PC-9 (cell line): ENCODE measurements at regions not wholly inside any gene's neighbourhood (a gene's known extent, or its start where the extent isn't known, plus 50 kb on each side); places are given as distances from the start of the nearest gene placed in this dataset.

Experiments used
- BruUV-seq: library from RNA; stranded (reverse); fragments of 400-500 nt; replicated peaks from 2 replicates; lab custom pipeline; 2021; lab: Mats Ljungman, UMichigan
- CTCF ChIA-PET: fragments of 300-600 bp; sonication (Branson Sonifier 250); formaldehyde crosslinking; loops from one replicate; lab custom pipeline; 2022; ENCODE audit warnings: antibody characterized with exemption; lab: Charles Lee
- POLR2A ChIA-PET: fragments of 300-600 bp; sonication (Branson Sonifier 250); formaldehyde crosslinking; loops from one replicate; lab custom pipeline; 2022; ENCODE audit warnings: antibody characterized with exemption; ENCODE audit not compliant: unreplicated experiment; lab: Charles Lee
- DNase-seq, 2 experiments: peaks; one replicate each; pipeline versions ENCODE4 v3.0.0 to v3.0.0-alpha.2; 2015 to 2022; ENCODE audit warnings: mixed read lengths in 1 of 2
- H2AFZ ChIP-seq: fragments of 200-600 bp; sonication (generic); 2 replicates; pipeline ENCODE4 v1.8.1; 2017; ENCODE audit warnings: antibody characterized with exemption
- H3F3A ChIP-seq: fragments of 200-600 bp; sonication (generic); 2 replicates; pipeline ENCODE4 v1.8.1; 2017; ENCODE audit warnings: antibody characterized with exemption, mild to moderate bottlenecking, low read depth; ENCODE audit not compliant: insufficient read depth
- H3K27ac ChIP-seq: fragments of 200-600 bp; sonication (generic); 2 replicates; pipeline ENCODE4 v1.6.1; 2016; ENCODE audit warnings: mixed run types
- H3K27me3 ChIP-seq: fragments of 200-600 bp; sonication (generic); 2 replicates; pipeline ENCODE4 v1.6.1; 2016; ENCODE audit warnings: low read depth, mixed run types; ENCODE audit not compliant: insufficient read depth
- H3K36me3 ChIP-seq: fragments of 200-600 bp; sonication (generic); 2 replicates; pipeline ENCODE4 v1.6.1; 2016; ENCODE audit warnings: low read depth, mixed run types
- H3K4me1 ChIP-seq: fragments of 200-600 bp; sonication (generic); replicated peaks from 2 replicates; pipeline ENCODE4 v1.6.1; 2016; ENCODE audit warnings: mixed run types; ENCODE audit not compliant: insufficient read depth
- H3K4me2 ChIP-seq: fragments of 200-600 bp; sonication (generic); 2 replicates; pipeline ENCODE4 v1.6.1; 2017; ENCODE audit warnings: mixed run types
- H3K4me3 ChIP-seq: fragments of 200-600 bp; sonication (generic); 2 replicates; pipeline ENCODE4 v1.6.1; 2016; ENCODE audit warnings: mixed run types
- H3K79me2 ChIP-seq: fragments of 200-600 bp; sonication (generic); 2 replicates; pipeline ENCODE4 v1.6.1; 2017; ENCODE audit warnings: low read depth, mixed run types
- H3K9me2 ChIP-seq: fragments of 200-600 bp; sonication (generic); 2 replicates; pipeline ENCODE4 v1.8.1; 2017; ENCODE audit warnings: mild to moderate bottlenecking; ENCODE audit not compliant: insufficient read depth
- H3K9me3 ChIP-seq: fragments of 200-600 bp; sonication (generic); 2 replicates; pipeline ENCODE4 v1.8.1; 2016; ENCODE audit warnings: low read depth; ENCODE audit not compliant: insufficient read depth
- H4K20me1 ChIP-seq: fragments of 200-600 bp; sonication (generic); 2 replicates; pipeline ENCODE4 v1.8.1; 2017; ENCODE audit not compliant: insufficient read depth
- EZH2 ChIP-seq: fragments of 200-600 bp; sonication (generic); IDR thresholded peaks from 2 replicates; pipeline ENCODE4 v1.8.0; 2017; ENCODE audit warnings: antibody characterized with exemption, low read depth
- intact Hi-C: fragments of 100-400 bp; cut with micrococcal nuclease; formaldehyde crosslinking; loops from one replicate; pipeline ENCODE4 v1.10.0; 2022; ENCODE audit not compliant: unreplicated experiment
- TF ChIP-seq, protein P1 (sequence below): fragments of 200-600 bp; sonication (generic); conservative IDR thresholded peaks from 2 replicates; pipeline ENCODE4 v1.6.1; 2017; ENCODE audit warnings: mixed run types, antibody characterized with exemption, mild to moderate bottlenecking, moderate library complexity

DNA sequence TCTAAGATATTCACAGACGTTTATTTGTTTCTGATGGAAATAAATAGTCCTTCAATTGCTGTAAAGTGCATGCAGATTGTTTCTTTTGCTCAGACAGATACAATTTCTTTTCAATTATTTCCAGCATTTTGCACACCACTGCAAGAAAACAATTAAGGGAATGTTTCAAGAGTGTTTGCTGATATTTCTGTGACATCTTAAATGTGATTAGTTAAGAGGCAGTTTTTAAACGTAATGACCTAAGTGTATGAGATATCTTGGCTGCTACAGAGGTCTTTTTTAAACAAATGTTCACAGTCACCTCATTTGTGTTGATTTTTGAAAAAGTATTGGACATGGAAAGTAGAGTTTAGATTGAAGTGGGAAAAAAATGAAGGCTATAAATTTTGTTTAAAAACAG lies 262.3 kb upstream of the BRINP3 start:
- no TSS peak for BruUV-seq
- H3K27ac ChIP-seq: no peak overlapping the region
- TF ChIP-seq, protein P1, sequence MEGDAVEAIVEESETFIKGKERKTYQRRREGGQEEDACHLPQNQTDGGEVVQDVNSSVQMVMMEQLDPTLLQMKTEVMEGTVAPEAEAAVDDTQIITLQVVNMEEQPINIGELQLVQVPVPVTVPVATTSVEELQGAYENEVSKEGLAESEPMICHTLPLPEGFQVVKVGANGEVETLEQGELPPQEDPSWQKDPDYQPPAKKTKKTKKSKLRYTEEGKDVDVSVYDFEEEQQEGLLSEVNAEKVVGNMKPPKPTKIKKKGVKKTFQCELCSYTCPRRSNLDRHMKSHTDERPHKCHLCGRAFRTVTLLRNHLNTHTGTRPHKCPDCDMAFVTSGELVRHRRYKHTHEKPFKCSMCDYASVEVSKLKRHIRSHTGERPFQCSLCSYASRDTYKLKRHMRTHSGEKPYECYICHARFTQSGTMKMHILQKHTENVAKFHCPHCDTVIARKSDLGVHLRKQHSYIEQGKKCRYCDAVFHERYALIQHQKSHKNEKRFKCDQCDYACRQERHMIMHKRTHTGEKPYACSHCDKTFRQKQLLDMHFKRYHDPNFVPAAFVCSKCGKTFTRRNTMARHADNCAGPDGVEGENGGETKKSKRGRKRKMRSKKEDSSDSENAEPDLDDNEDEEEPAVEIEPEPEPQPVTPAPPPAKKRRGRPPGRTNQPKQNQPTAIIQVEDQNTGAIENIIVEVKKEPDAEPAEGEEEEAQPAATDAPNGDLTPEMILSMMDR: no peak
- TF ChIP-seq EZH2: no peak
- H3K27me3 ChIP-seq: no peaks in the 10 kb centered on the region
- no peak overlapping the region for H3K4me2 ChIP-seq
- no peaks in the 10 kb centered on the region; the same call in 1 of the 2 replicates for H3K9me2 ChIP-seq
- no peaks in the 10 kb centered on the region for H3F3A ChIP-seq
- H3K4me3 ChIP-seq: no peak overlapping the region
- no peaks in the 10 kb centered on the region; the same call in 1 of the 2 replicates for H3K9me3 ChIP-seq
- intact Hi-C loops: no loop called here
- H3K79me2 ChIP-seq: no peaks in the 10 kb centered on the region
- ChIA-PET POLR2A (no interaction called here), CTCF (no interaction called here)
- H3K4me1 ChIP-seq: no peaks in the 10 kb centered on the region
- no peak for DNase-seq
- no peaks in the 10 kb centered on the region for H3K36me3 ChIP-seq
- no peak overlapping the region for H2AFZ ChIP-seq
- no peaks in the 10 kb centered on the region for H4K20me1 ChIP-seq

DNA sequence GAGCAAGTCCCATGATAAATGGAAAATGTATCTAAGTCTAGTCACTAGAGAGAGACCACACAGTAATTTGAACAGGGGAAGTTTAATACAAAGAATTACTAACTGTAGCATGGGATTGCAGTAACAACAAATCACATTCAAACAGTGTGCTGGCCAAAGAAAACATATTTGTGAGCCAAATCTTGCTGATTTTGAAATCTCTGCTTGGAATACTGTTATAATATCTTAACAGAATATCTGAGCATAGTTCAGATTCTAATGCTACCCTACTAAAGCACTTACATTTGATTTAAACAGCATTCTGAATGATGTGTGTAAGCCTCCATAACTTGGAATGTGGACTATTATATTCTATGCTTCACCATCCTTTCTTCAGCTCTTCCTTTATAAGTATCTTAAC lies 270.0 kb upstream of the BRINP3 start:
- intact Hi-C loops: no loop called here
- H3K27me3 ChIP-seq: no peaks in the 10 kb centered on the region
- DNase-seq: no peak
- H3K9me3 ChIP-seq: no peaks in the 10 kb centered on the region
- ChIA-PET CTCF (no interaction called here), POLR2A (no interaction called here)
- TF ChIP-seq EZH2: no peak
- TF ChIP-seq, protein P1: no peak
- no peak overlapping the region for H3K4me3 ChIP-seq
- no peaks in the 10 kb centered on the region for H3K79me2 ChIP-seq
- no peaks in the 10 kb centered on the region for H3F3A ChIP-seq
- no peak overlapping the region for H2AFZ ChIP-seq
- H3K4me2 ChIP-seq: no peak overlapping the region
- no peaks in the 10 kb centered on the region for H3K9me2 ChIP-seq
- no peaks in the 10 kb centered on the region for H4K20me1 ChIP-seq
- no TSS peak for BruUV-seq
- no peaks in the 10 kb centered on the region for H3K4me1 ChIP-seq
- no peak overlapping the region for H3K27ac ChIP-seq
- no peaks in the 10 kb centered on the region for H3K36me3 ChIP-seq

DNA sequence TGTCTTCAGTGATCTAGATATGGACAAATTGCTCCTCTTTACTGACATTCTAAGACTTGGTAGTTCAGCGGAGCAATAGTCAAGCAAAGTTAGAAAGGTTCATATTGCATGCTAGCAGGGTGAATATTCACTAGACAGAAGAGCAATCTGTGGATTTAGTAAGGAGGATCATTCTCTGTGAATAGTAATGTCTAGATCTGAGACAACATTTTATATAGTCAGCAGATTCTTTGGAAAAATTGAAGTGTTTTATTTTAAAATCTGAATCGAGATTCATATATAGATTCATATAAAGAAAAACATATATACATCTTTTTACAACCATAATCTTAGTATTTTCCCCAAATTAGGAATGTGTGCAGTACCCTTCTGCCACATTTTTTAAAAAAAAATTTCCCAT lies 274.5 kb upstream of the BRINP3 start:
- intact Hi-C loops: no loop called here
- no peaks in the 10 kb centered on the region for H3K27me3 ChIP-seq
- no peak for DNase-seq
- ChIA-PET CTCF (no interaction called here), POLR2A (no interaction called here)
- no peaks in the 10 kb centered on the region for H3K4me1 ChIP-seq
- no peak overlapping the region for H2AFZ ChIP-seq
- H3F3A ChIP-seq: no peaks in the 10 kb centered on the region
- H3K9me2 ChIP-seq: no peaks in the 10 kb centered on the region
- no peaks in the 10 kb centered on the region for H3K79me2 ChIP-seq
- H3K27ac ChIP-seq: no peak overlapping the region
- no peaks in the 10 kb centered on the region for H3K36me3 ChIP-seq
- H3K9me3 ChIP-seq: no peaks in the 10 kb centered on the region
- H3K4me3 ChIP-seq: no peak overlapping the region
- BruUV-seq: no TSS peak
- TF ChIP-seq, protein P1: no peak
- no peak for TF ChIP-seq EZH2
- no peaks in the 10 kb centered on the region for H4K20me1 ChIP-seq
- H3K4me2 ChIP-seq: no peak overlapping the region
